OCI-LY3 (cell line): ENCODE measurements at regions not wholly inside any gene's neighbourhood (a gene's known extent, or its start where the extent isn't known, plus 50 kb on each side); places are given as distances from the start of the nearest gene placed in this dataset.

Source experiments
- EZH2phosphoT487 ChIP-seq: fragments of 200-600 bp; shearing (Covaris generic); IDR thresholded peaks from 2 replicates; pipeline ENCODE4 v1.6.1; 2018; ENCODE audit warnings: antibody characterized with exemption, mixed run types, low read depth
- TF ChIP-seq, protein P1 (sequence below): fragments of 200-600, 300-600 bp; sonication (generic); IDR thresholded peaks from 2 replicates; pipeline ENCODE4 v1.5.1; 2014; ENCODE audit warnings: antibody characterized with exemption, low read length, low read depth

GRCh38 chr1:169051171-169051570 lies 55.3 kb upstream of the ATP1B1 start:
- TF ChIP-seq, protein P1, sequence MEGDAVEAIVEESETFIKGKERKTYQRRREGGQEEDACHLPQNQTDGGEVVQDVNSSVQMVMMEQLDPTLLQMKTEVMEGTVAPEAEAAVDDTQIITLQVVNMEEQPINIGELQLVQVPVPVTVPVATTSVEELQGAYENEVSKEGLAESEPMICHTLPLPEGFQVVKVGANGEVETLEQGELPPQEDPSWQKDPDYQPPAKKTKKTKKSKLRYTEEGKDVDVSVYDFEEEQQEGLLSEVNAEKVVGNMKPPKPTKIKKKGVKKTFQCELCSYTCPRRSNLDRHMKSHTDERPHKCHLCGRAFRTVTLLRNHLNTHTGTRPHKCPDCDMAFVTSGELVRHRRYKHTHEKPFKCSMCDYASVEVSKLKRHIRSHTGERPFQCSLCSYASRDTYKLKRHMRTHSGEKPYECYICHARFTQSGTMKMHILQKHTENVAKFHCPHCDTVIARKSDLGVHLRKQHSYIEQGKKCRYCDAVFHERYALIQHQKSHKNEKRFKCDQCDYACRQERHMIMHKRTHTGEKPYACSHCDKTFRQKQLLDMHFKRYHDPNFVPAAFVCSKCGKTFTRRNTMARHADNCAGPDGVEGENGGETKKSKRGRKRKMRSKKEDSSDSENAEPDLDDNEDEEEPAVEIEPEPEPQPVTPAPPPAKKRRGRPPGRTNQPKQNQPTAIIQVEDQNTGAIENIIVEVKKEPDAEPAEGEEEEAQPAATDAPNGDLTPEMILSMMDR: no peak
- TF ChIP-seq EZH2phosphoT487: no peak
